HEK293 (cell line): ENCODE measurements at regions not wholly inside any gene's neighbourhood (a gene's known extent, or its start where the extent isn't known, plus 50 kb on each side); places are given as distances from the start of the nearest gene placed in this dataset.

ENCODE experiments used
- CTCF ChIA-PET: fragments of 350-600 bp; formaldehyde crosslinking; extraction: SDS; loops from one replicate; lab custom pipeline; 2021; ENCODE audit warnings: antibody characterized with exemption; lab: Yijun Ruan, JAX
- POLR2A ChIA-PET: fragments of 300-600 bp; formaldehyde crosslinking; extraction: SDS; loops from one replicate; lab custom pipeline; 2020; ENCODE audit warnings: antibody characterized with exemption, inconsistent platforms; lab: Yijun Ruan, JAX
- H3K27ac ChIP-seq: fragments of 200-500 bp; sonication (Bioruptor generic); 2 replicates; pipeline ENCODE4 v1.5.1; 2014; ENCODE audit warnings: low read depth, low read length, control low read depth, inconsistent platforms; ENCODE audit errors: extremely low read depth
- H3K36me3 ChIP-seq, 2 experiments: fragments of 200-500 bp in 1 of 2; sonication (Bioruptor generic) in 1 of 2; 1 replicate in 1 of 2; 2 replicates in 1 of 2; pipeline ENCODE4 v1.5.1; 2014 to 2017; ENCODE audit warnings: inconsistent platforms in 2 of 2, low read length in 2 of 2; ENCODE audit not compliant: control insufficient read depth in 2 of 2, insufficient read depth in 1 of 2
- H3K4me1 ChIP-seq: fragments of 200-500 bp; sonication (Bioruptor generic); 2 replicates; pipeline ENCODE4 v1.5.1; 2014; ENCODE audit warnings: mild to moderate bottlenecking, low read length, inconsistent platforms; ENCODE audit not compliant: control insufficient read depth, insufficient read depth
- H3K4me3 ChIP-seq: 2 replicates; pipeline ENCODE4 v1.5.1; 2011; ENCODE audit warnings: low read depth, mild to moderate bottlenecking, control low read depth, low read length, moderate library complexity
- H3K9me3 ChIP-seq: fragments of 200-500 bp; sonication (Bioruptor generic); 2 replicates; pipeline ENCODE4 v1.5.1; 2014; ENCODE audit warnings: low read depth, low read length, inconsistent platforms; ENCODE audit not compliant: control insufficient read depth, insufficient read depth
- GLIS2 ChIP-seq: fragments of 450-650 bp; formaldehyde crosslinking; IDR thresholded peaks from 2 replicates; pipeline ENCODE4 v1.5.1; 2016; ENCODE audit warnings: missing biosample characterization, missing genetic modification characterization
- HOXD13 ChIP-seq: sonication (generic); formaldehyde crosslinking; IDR thresholded peaks from 2 replicates; pipeline ENCODE4 v1.8.0; 2022; ENCODE audit warnings: missing genetic modification reagents, borderline replicate concordance
- INSM2 ChIP-seq: fragments of 450-650 bp; formaldehyde crosslinking; IDR thresholded peaks from 2 replicates; pipeline ENCODE4 v1.5.1; 2016; ENCODE audit warnings: missing biosample characterization, missing genetic modification characterization
- PBX3 ChIP-seq: sonication (generic); formaldehyde crosslinking; IDR thresholded peaks from 2 replicates; pipeline ENCODE4 v1.8.1; 2022; ENCODE audit warnings: mild to moderate bottlenecking, moderate library complexity, missing genetic modification reagents
- PRDM4 ChIP-seq: fragments of 450-650 bp; formaldehyde crosslinking; IDR thresholded peaks from 2 replicates; pipeline ENCODE4 v1.5.1; 2017; ENCODE audit warnings: missing biosample characterization, missing genetic modification characterization
- REPIN1 ChIP-seq: fragments of 450-650 bp; formaldehyde crosslinking; IDR thresholded peaks from 2 replicates; pipeline ENCODE4 v1.5.1; 2017; ENCODE audit warnings: missing biosample characterization, missing genetic modification characterization, low read depth
- REST ChIP-seq: fragments of 450-650 bp; formaldehyde crosslinking; IDR thresholded peaks from 2 replicates; pipeline ENCODE4 v1.5.1; 2016; ENCODE audit warnings: missing biosample characterization, missing genetic modification characterization
- SP7 ChIP-seq: fragments of 450-650 bp; formaldehyde crosslinking; IDR thresholded peaks from 2 replicates; pipeline ENCODE4 v1.5.1; 2016; ENCODE audit warnings: missing biosample characterization, missing genetic modification characterization
- ZBTB7A ChIP-seq: fragments of 450-650 bp; formaldehyde crosslinking; IDR thresholded peaks from 2 replicates; pipeline ENCODE4 v1.5.1; 2016; ENCODE audit warnings: low read depth, missing biosample characterization, missing genetic modification characterization
- ZBTB8A ChIP-seq: fragments of 450-650 bp; formaldehyde crosslinking; IDR thresholded peaks from 2 replicates; pipeline ENCODE4 v1.5.1; 2016; ENCODE audit warnings: missing biosample characterization, missing genetic modification characterization
- ZNF132 ChIP-seq: fragments of 450-650 bp; formaldehyde crosslinking; IDR thresholded peaks from 2 replicates; pipeline ENCODE4 v1.5.1; 2017; ENCODE audit warnings: missing biosample characterization, missing genetic modification characterization, borderline replicate concordance
- ZNF155 ChIP-seq: fragments of 450-650 bp; formaldehyde crosslinking; IDR thresholded peaks from 2 replicates; pipeline ENCODE4 v1.5.1; 2016; ENCODE audit warnings: missing biosample characterization, missing genetic modification characterization
- ZNF23 ChIP-seq: fragments of 450-650 bp; formaldehyde crosslinking; IDR thresholded peaks from 2 replicates; pipeline ENCODE4 v1.5.1; 2016; ENCODE audit warnings: missing biosample characterization, missing genetic modification characterization, borderline replicate concordance
- ZNF423 ChIP-seq: fragments of 450-650 bp; formaldehyde crosslinking; IDR thresholded peaks from 2 replicates; pipeline ENCODE4 v1.5.1; 2016; ENCODE audit warnings: missing biosample characterization, missing genetic modification characterization
- ZNF433 ChIP-seq: fragments of 450-650 bp; formaldehyde crosslinking; IDR thresholded peaks from 2 replicates; pipeline ENCODE4 v1.5.1; 2016; ENCODE audit warnings: missing biosample characterization, missing genetic modification characterization, low read depth
- ZNF473 ChIP-seq: fragments of 450-650 bp; formaldehyde crosslinking; IDR thresholded peaks from 2 replicates; pipeline ENCODE4 v1.5.1; 2017; ENCODE audit warnings: missing biosample characterization, missing genetic modification characterization
- ZNF518A ChIP-seq: fragments of 450-650 bp; formaldehyde crosslinking; conservative IDR thresholded peaks from 2 replicates; pipeline ENCODE4 v1.5.1; 2016; ENCODE audit warnings: low read depth, missing biosample characterization, missing genetic modification characterization
- ZNF585B ChIP-seq: fragments of 450-650 bp; formaldehyde crosslinking; IDR thresholded peaks from 2 replicates; pipeline ENCODE4 v1.5.1; 2016; ENCODE audit warnings: missing biosample characterization, missing genetic modification characterization
- ZNF610 ChIP-seq: fragments of 450-650 bp; formaldehyde crosslinking; IDR thresholded peaks from 2 replicates; pipeline ENCODE4 v1.5.1; 2016; ENCODE audit warnings: missing biosample characterization, missing genetic modification characterization, borderline replicate concordance
- ZNF621 ChIP-seq: fragments of 450-650 bp; formaldehyde crosslinking; IDR thresholded peaks from 2 replicates; pipeline ENCODE4 v1.5.1; 2017; ENCODE audit warnings: missing biosample characterization, missing genetic modification characterization
- ZNF768 ChIP-seq: fragments of 450-650 bp; formaldehyde crosslinking; IDR thresholded peaks from 2 replicates; pipeline ENCODE4 v1.5.1; 2018; ENCODE audit warnings: missing biosample characterization, mild to moderate bottlenecking, missing genetic modification characterization

- TF ChIP-seq ZNF132 (tag by site-specific recombination): no peak
- TF ChIP-seq GLIS2 (tag by site-specific recombination): no peak
- TF ChIP-seq ZNF423: no peak
- TF ChIP-seq HOXD13 (CRISPR knock-in tag): no peak
- TF ChIP-seq ZNF610 (tag by site-specific recombination): no peak
- TF ChIP-seq ZNF155 (tag by site-specific recombination): no peak
- no peaks in the 10 kb centered on the region for H3K9me3 ChIP-seq
- no peaks in the 10 kb centered on the region for H3K36me3 ChIP-seq
- POLR2A ChIA-PET: no interaction called here
- H3K4me1 ChIP-seq: peaks cover 2% of the 10 kb centered on the region; the same call in 1 of the 2 replicates
- no peak overlapping the region for H3K27ac ChIP-seq
- no peak overlapping the region for H3K4me3 ChIP-seq
- CTCF ChIA-PET: interaction anchor here (1.0 kb wide), 1 partner anchor 16 kb away, joined by 4 read pairs; no protein-coding TSS in a partner anchor
Measured at GRCh38 chr6:112980676-112981075, 633.5 kb downstream of the RFPL4B start.

- H3K27ac ChIP-seq: no peak overlapping the region
- no peaks in the 10 kb centered on the region for H3K9me3 ChIP-seq
- no peak overlapping the region for H3K4me3 ChIP-seq
- ChIA-PET POLR2A (no interaction called here), CTCF (interaction anchor here (0.6 kb wide), 1 partner anchor 686 kb away, joined by 3 read pairs; no protein-coding TSS in a partner anchor)
- no peaks in the 10 kb centered on the region for H3K36me3 ChIP-seq
- peaks cover 2% of the 10 kb centered on the region; the same call in 1 of the 2 replicates for H3K4me1 ChIP-seq
- TF ChIP-seq PRDM4 (no peak), PBX3 (no peak), ZNF518A (tag by site-specific recombination) (no peak), ZNF23 (no peak), ZBTB7A (tag by site-specific recombination) (no peak), ZNF433 (tag by site-specific recombination) (no peak), ZNF768 (tag by site-specific recombination) (no peak), REPIN1 (tag by site-specific recombination) (no peak), SP7 (tag by site-specific recombination) (peak; percentile 67), REST (tag by site-specific recombination) (no peak), ZNF473 (tag by site-specific recombination) (no peak), INSM2 (tag by site-specific recombination) (no peak), ZNF621 (tag by site-specific recombination) (0 out of 2 replicates have a peak, but pooled peaks have one; percentile 14), ZNF585B (tag by site-specific recombination) (no peak), ZBTB8A (tag by site-specific recombination) (no peak)
Measured at GRCh38 chr6:112983713-112984261, 636.7 kb downstream of the RFPL4B start.
